T-helper 2 cell treated with Interferon-gamma antibody and Interleukin-4, amounts not matched to agents 5 μg/mL and 100 μg/mL, for 36 hours (primary cell): ENCODE measurements at regions not wholly inside any gene's neighbourhood (a gene's known extent, or its start where the extent isn't known, plus 50 kb on each side); places are given as distances from the start of the nearest gene placed in this dataset.

Experiments
- DNase-seq: peaks from one replicate; pipeline ENCODE4 v3.0.0; 2021; ENCODE audit warnings: low spot score
- H3K27ac Mint-ChIP-seq: one replicate; pipeline ENCODE4 v1.8.0; 2021; ENCODE audit warnings: mild to moderate bottlenecking, mixed read lengths
- H3K27me3 Mint-ChIP-seq: one replicate; pipeline ENCODE4 v1.8.0; 2021; ENCODE audit warnings: low read depth, mixed read lengths
- H3K36me3 Mint-ChIP-seq: one replicate; pipeline ENCODE4 v1.8.0; 2021; ENCODE audit warnings: low read depth, mixed read lengths
- H3K4me1 Mint-ChIP-seq: one replicate; pipeline ENCODE4 v1.8.0; 2021; ENCODE audit warnings: low read depth, mixed read lengths
- H3K4me3 Mint-ChIP-seq: one replicate; pipeline ENCODE4 v1.8.0; 2022; ENCODE audit warnings: mild to moderate bottlenecking, moderate library complexity, mixed read lengths
- H3K9me3 Mint-ChIP-seq: one replicate; pipeline ENCODE4 v1.8.0; 2021; ENCODE audit warnings: mixed read lengths

DNA sequence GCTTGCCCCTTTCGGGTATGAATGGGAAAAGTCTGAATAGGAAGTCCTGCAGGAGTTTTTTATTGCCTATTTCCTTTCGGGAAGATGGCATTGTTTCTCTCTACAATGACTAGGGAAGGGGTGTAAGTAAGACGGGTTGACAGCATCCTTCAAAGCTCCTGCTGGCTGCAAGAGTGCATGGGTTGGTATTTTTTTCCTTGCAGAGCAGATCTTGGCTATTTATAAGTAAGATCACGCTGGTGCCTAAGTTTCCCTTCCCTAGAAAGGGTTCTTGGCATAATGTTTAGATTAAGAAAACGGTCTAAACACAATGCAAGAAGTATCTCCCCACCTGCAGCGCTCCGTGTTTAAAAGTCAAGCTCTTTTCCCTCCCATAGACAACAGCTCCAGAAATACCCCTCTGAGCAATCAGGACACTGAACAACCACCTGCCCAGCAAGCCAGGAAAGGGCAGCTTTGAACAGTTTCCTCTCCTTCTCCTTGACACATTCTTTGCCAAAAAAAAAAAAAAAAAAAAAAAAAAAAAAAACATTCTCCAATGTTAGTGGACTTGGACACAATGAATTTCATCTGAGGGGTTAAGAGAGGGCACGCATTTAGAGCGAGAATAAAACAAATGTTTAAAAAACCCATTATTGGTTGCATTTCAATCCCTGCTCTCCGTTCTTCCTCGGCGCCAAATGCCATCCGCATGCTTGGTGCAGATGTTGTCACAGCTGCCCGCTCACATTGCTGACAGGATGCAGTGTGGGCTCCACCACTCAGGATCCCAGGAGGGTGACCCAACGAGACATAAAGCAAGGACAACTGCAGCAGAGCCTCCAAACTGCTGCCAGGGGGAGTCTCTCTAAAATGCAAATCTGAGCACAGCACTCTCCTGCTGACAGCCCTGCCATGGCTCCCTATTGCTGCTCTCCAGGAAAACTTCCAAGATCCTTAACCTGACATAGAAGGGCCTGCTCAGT, 427.4 kb upstream of the MGMT start:
- peaks cover 49% of the 10 kb centered on the region for H3K4me1 Mint-ChIP-seq
- no peak for DNase-seq
- no peak overlapping the region for H3K27ac Mint-ChIP-seq
- peaks cover 40% of the 10 kb centered on the region for H3K27me3 Mint-ChIP-seq
- H3K9me3 Mint-ChIP-seq = no peaks in the 10 kb centered on the region
- peak overlapping the region; percentile 13 for H3K4me3 Mint-ChIP-seq
- peaks cover 4% of the 10 kb centered on the region for H3K36me3 Mint-ChIP-seq

DNA sequence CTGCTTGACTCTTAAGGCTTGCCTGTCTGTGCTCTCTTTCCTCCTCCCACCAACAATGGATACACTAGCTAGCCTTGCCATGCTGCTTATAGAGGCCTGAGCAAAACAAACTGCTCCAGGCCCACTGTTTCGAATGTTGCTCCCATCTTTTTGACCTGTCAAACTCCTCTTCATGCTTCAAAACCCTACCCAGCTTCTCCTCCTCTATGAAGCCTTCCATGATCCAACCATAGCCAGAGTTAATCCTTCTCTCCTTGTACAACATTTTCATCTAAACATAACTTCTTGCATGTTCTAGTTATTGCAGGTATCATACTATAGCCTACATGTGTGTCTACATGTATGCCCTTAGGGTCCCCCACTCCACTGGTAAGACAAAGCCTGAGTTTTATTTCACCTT, 426.7 kb upstream of the MGMT start:
- Mint-ChIP-seq H3K36me3 (peaks cover 4% of the 10 kb centered on the region), H3K27ac (no peak overlapping the region), H3K27me3 (peaks cover 40% of the 10 kb centered on the region), H3K4me1 (peaks cover 46% of the 10 kb centered on the region), H3K4me3 (no peak overlapping the region), H3K9me3 (no peaks in the 10 kb centered on the region)
- no peak for DNase-seq

DNA sequence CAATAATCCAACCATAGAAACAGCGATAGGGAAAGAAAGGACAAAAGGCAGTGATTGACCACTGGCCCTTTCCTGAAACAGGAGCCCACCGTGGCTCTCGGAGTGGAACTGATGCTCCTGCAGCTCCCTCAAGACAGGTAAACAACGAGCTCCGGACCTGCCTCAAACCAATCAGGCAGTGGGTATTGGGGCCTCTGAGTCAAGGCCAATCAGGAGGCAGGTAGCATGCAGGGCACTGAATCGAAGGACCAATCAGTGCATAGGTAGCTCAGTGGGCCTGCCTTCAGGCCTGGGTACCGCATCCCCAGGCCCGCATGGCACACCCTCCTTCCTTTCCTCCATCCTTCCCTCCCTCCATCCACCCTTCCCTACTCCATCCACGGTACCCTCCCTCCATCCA, 425.1 kb upstream of the MGMT start:
- no peak for DNase-seq
- Mint-ChIP-seq H3K9me3 (no peaks in the 10 kb centered on the region), H3K27me3 (peaks cover 39% of the 10 kb centered on the region), H3K4me3 (no peak overlapping the region), H3K36me3 (no peaks in the 10 kb centered on the region), H3K27ac (no peak overlapping the region), H3K4me1 (peaks cover 33% of the 10 kb centered on the region)

DNA sequence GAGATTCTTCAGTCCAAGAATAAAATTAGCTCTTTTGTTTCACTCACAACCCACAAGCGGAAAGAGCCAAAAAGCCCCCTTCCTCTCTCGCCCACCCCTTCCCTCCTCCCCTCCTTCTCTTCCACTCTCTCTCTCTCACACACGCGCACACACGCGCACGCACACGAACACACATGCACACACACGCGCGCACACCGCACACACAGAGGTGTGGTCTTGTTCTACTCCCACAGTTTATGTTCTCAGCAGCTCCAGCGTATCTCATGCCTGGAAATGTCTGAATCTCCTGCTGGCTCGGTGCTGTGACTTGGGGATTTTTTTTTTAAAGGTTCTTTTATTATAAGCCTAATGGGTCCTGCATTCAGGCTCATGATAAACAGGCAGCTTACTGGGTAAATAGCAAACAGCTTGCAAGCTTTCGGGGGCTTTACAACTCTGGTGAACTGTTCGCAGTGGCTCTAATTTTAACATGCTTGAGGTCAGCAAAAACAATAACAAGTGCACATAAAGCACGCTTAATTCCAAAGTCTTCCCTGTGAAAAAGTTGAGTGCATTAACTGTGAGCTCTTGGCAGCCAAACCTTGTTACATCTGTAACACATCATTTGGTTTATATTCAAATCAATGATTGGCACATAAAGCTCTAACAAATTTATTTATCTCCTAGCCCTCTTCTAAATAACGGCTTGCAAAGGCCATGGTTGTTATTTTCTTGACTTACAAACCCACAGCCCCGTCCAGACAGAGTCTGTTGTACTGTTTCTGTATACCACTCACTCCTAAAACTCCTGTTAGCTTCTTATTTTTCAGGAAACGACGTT, 424.1 kb upstream of the MGMT start:
- Mint-ChIP-seq H3K27ac (peak overlapping the region; percentile 16), H3K27me3 (peaks cover 39% of the 10 kb centered on the region), H3K9me3 (no peaks in the 10 kb centered on the region), H3K36me3 (no peaks in the 10 kb centered on the region), H3K4me3 (peak overlapping the region; percentile 58), H3K4me1 (peaks cover 26% of the 10 kb centered on the region)
- DNase-seq = no peak

DNA sequence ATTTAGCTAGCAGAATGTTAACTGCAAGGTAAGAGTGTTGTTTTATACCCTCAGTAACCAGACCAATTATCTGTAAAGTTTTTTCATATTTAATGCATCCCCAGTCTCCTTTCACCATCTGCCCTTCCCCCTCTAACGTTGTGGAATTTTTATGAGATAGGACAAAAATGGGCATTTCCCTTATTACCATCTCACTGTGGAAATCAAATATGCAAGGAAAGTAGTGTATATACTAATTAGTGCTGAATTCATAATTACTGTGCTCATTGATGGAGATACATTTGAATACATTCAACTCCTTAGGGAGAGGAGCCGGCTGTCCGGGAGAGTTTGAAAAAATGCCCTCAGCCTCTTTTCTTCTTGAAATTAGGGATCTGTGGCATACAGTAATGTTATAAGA, 423.4 kb upstream of the MGMT start:
- Mint-ChIP-seq H3K27me3 (peaks cover 36% of the 10 kb centered on the region), H3K9me3 (no peaks in the 10 kb centered on the region), H3K27ac (no peak overlapping the region), H3K36me3 (no peaks in the 10 kb centered on the region), H3K4me3 (no peak overlapping the region), H3K4me1 (peaks cover 22% of the 10 kb centered on the region)
- no peak for DNase-seq

DNA sequence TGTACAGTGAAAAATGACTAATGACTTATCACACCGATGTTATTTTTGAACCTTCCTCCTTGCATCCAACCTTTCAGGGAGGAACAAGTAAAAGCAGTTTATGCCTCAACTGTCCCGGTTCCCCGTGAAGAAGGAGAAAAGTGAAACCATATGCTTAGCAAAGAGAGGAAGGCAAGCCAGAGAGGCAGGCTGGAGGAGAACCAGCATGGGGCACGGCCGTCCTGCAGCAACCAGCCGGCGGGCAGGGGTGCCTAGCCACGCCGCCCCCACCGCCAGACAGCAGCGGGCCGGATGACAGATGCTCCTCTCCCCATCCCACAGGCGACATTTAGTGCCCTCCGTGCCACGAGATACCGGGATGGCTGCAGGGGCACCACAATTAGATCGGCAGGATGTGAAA, 421.4 kb upstream of the MGMT start:
- Mint-ChIP-seq H3K4me3 (no peak overlapping the region), H3K9me3 (no peaks in the 10 kb centered on the region), H3K36me3 (no peaks in the 10 kb centered on the region), H3K27me3 (peaks cover 29% of the 10 kb centered on the region), H3K4me1 (peaks cover 11% of the 10 kb centered on the region), H3K27ac (no peak overlapping the region)
- no peak for DNase-seq

DNA sequence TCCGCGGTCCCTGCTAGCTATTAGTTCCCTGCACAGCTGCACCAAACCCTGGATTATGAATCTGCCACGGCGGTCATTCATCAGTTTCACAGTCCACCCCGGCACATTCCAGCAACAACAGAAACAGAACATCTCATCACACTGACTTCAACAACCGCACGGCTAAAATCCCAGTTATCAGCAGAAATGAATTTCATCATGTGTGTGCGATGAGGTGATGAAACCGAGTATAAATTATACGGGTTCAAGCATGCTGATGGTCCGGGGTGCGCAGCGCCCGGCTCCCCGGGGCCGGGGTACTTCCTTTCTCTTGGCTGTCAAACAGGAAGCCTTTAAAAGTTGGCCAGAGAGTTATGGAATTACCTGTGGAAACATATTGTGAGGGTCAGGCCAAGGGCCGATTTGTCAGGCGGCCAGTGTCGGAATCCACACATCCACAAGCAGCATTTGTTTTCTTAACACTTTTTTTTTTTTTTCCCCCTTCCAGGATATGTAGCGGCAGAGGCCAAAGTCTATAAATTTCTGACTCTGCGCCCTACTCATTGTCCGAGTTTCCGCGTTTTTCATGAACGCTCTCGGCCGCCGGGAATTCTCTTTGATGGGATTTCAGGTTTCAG, 420.9 kb upstream of the MGMT start:
- no peaks in the 10 kb centered on the region for H3K36me3 Mint-ChIP-seq
- DNase-seq = no peak
- H3K9me3 Mint-ChIP-seq = no peaks in the 10 kb centered on the region
- H3K4me3 Mint-ChIP-seq = no peak overlapping the region
- H3K27ac Mint-ChIP-seq = no peak overlapping the region
- peaks cover 11% of the 10 kb centered on the region for H3K4me1 Mint-ChIP-seq
- peaks cover 26% of the 10 kb centered on the region for H3K27me3 Mint-ChIP-seq

DNA sequence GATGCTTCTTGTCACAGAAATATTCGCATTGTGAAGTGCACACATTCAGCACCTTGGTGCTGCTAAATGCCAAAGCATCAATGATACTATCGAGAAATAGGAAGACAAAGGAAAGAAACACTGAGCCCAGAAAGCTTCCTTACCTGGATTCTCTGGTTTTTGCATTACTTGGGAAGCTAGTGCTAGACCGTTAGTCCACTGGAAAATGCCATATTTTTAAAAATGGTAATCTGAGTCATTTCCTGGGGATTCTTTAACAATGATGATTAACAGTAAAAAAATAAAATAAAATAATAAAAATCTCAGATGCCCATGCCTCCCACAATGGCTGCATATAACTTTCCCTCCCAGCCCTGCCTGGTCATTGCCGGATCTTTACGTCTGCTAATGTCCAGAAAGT, 420.1 kb upstream of the MGMT start:
- no peaks in the 10 kb centered on the region for H3K9me3 Mint-ChIP-seq
- peaks cover 22% of the 10 kb centered on the region for H3K27me3 Mint-ChIP-seq
- H3K27ac Mint-ChIP-seq = no peak overlapping the region
- no peak overlapping the region for H3K4me3 Mint-ChIP-seq
- peaks cover 11% of the 10 kb centered on the region for H3K4me1 Mint-ChIP-seq
- H3K36me3 Mint-ChIP-seq = no peaks in the 10 kb centered on the region
- no peak for DNase-seq

DNA sequence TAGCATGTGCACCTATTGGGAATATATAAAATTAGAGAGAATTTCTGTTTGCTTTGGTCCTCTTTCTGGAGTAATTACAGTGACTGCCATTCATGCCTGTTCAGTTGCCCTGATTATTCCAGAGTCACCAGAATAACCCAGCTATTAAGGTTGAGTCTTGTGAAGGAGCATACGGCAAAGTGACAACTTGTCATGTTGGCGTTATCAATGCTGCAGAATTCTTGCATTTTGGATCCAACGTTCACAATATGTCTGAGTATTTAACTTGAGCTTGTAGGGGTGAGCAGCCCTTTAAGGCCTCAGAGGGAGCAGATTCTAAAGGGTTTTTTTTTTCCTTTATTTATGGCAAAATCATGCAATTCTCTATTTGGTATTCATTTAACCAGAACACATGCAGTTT, 419.4 kb upstream of the MGMT start:
- H3K36me3 Mint-ChIP-seq = no peaks in the 10 kb centered on the region
- H3K27me3 Mint-ChIP-seq = peaks cover 21% of the 10 kb centered on the region
- H3K9me3 Mint-ChIP-seq = no peaks in the 10 kb centered on the region
- peaks cover 10% of the 10 kb centered on the region for H3K4me1 Mint-ChIP-seq
- DNase-seq = no peak
- H3K4me3 Mint-ChIP-seq = no peak overlapping the region
- H3K27ac Mint-ChIP-seq = no peak overlapping the region

DNA sequence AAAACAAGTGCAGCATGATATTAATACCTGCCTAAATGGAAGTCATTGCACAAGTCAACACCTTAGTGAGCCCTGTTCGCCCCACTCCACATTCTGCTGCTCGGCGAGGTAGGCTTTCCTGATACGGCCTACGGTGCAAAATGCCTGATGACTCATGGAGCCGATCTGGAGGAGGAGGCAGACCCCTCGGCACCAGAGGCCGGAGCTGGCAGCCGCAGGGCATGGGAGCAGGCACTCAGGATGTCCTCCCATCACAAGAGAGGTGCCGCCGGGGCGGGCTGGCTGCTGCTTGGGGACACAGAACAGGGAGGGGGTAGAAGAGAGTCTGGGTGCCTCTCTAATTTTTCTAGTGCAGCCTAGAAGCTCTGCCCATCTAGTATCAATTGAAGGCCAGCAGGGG, 418.5 kb upstream of the MGMT start:
- no peak overlapping the region for H3K4me3 Mint-ChIP-seq
- peaks cover 2% of the 10 kb centered on the region for H3K4me1 Mint-ChIP-seq
- H3K27me3 Mint-ChIP-seq = peaks cover 13% of the 10 kb centered on the region
- no peak overlapping the region for H3K27ac Mint-ChIP-seq
- no peaks in the 10 kb centered on the region for H3K36me3 Mint-ChIP-seq
- no peaks in the 10 kb centered on the region for H3K9me3 Mint-ChIP-seq
- DNase-seq = no peak

DNA sequence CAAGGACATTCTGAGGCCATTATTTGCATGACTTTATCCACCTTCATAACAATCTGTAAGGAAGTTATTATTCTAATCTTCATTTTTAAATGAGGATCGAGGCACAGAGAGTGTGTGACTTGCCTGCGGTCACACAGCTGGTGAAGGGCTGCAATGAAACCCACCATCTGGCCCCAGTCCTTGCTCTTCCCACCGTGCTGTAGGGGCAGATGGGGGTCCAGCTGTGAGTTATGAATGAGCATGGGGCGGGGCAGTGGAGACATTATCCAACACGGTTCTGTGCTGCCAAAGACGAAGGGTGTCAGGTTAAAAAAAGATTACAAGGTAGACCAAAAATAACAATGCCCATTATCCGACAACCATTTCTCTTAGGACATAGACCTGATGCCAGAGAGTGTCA, 417.5 kb upstream of the MGMT start:
- peaks cover 9% of the 10 kb centered on the region for H3K27me3 Mint-ChIP-seq
- DNase-seq = no peak
- H3K4me3 Mint-ChIP-seq = no peak overlapping the region
- no peaks in the 10 kb centered on the region for H3K36me3 Mint-ChIP-seq
- no peaks in the 10 kb centered on the region for H3K9me3 Mint-ChIP-seq
- H3K27ac Mint-ChIP-seq = no peak overlapping the region
- no peaks in the 10 kb centered on the region for H3K4me1 Mint-ChIP-seq

DNA sequence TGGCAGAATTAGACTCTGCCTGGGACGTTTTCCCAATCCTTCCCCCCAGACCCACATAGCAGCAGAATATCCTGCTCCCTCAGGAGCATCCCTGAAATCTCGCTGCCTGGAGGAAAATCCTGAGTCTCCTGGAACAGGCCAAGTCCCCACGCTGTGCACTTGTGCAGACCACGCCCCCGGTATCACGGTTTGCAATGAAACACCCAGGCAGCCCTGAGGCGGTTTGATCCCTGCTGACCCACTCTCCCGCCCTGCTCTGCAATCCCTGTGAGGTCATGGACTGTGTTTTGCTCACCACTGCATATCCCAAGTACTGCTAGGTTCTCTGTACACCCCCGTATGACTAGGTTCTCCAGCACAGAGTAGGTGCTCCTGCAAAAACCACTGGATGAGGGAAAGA, 411.8 kb upstream of the MGMT start:
- peaks cover 4% of the 10 kb centered on the region for H3K27me3 Mint-ChIP-seq
- no peaks in the 10 kb centered on the region for H3K9me3 Mint-ChIP-seq
- no peak for DNase-seq
- no peaks in the 10 kb centered on the region for H3K36me3 Mint-ChIP-seq
- H3K4me1 Mint-ChIP-seq = peaks cover 24% of the 10 kb centered on the region
- no peak overlapping the region for H3K4me3 Mint-ChIP-seq
- no peak overlapping the region for H3K27ac Mint-ChIP-seq

DNA sequence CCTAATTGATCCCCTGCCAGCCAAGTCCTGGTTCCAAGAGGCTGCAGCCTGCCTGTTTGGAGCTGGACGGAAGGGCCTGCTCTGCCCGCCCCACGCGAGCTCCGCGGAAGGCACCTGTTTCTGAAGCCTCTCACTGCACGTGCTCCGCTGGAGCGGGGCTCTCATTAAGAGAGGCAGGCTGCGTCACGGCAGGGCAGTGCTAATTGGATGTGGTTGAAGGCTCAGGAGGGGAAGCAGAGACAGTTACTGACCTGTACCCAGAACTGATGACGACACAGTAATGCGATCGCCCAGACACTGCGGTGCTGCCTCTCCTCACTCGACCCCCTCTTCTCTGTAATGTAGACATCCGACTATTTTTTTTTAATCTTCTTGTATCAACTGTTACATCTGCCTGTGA, 411.1 kb upstream of the MGMT start:
- Mint-ChIP-seq H3K4me3 (no peak overlapping the region), H3K27me3 (peaks cover 7% of the 10 kb centered on the region), H3K9me3 (no peaks in the 10 kb centered on the region), H3K36me3 (peaks cover 2% of the 10 kb centered on the region), H3K4me1 (peaks cover 26% of the 10 kb centered on the region), H3K27ac (no peak overlapping the region)
- DNase-seq = no peak
